Omental fat pad (tissue), 3 donors: ENCODE measurements at regions not wholly inside any gene's neighbourhood (a gene's known extent, or its start where the extent isn't known, plus 50 kb on each side); places are given as distances from the start of the nearest gene placed in this dataset.

Experiments
- ATAC-seq: fragments of 150-250 bp; one replicate; pipeline ENCODE4 v1.9.1; 2016; ENCODE audit warnings: mild to moderate bottlenecking, moderate library complexity; ENCODE audit not compliant: low FRiP score
- DNase-seq: peaks from one replicate; pipeline ENCODE4 v3.0.0-alpha.2; 2019; ENCODE audit warnings: low spot score
- TF ChIP-seq, protein P1 (sequence below), 3 donors: fragments of 450-650 bp; IDR thresholded peaks; one replicate each; pipeline ENCODE4 v1.5.1; 2016 to 2017; ENCODE audit warnings: antibody characterized with exemption in 3 of 3, mild to moderate bottlenecking in 3 of 3, moderate library complexity in 2 of 3

DNA sequence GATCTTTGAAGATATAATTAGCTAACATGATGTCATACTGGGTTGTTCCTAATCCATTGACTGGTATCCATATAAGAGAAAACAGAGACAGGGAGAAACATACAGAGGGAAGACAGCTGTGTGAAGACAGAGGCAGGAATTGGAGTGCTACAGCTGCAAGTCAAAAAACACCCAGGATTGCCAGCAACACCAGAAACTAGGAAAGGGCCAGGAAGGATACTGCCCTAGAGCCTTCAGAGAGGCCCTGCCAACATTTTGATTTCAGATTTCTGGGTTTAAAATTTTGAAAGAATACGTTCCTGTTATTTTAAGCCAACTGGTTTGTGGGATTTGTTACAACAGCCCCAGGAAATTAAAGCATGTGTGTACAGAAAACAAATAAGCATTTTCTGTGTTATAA lies 473.7 kb upstream of the FLRT2 start:
- no peak for DNase-seq
- no peak for ATAC-seq
- TF ChIP-seq, protein P1, sequence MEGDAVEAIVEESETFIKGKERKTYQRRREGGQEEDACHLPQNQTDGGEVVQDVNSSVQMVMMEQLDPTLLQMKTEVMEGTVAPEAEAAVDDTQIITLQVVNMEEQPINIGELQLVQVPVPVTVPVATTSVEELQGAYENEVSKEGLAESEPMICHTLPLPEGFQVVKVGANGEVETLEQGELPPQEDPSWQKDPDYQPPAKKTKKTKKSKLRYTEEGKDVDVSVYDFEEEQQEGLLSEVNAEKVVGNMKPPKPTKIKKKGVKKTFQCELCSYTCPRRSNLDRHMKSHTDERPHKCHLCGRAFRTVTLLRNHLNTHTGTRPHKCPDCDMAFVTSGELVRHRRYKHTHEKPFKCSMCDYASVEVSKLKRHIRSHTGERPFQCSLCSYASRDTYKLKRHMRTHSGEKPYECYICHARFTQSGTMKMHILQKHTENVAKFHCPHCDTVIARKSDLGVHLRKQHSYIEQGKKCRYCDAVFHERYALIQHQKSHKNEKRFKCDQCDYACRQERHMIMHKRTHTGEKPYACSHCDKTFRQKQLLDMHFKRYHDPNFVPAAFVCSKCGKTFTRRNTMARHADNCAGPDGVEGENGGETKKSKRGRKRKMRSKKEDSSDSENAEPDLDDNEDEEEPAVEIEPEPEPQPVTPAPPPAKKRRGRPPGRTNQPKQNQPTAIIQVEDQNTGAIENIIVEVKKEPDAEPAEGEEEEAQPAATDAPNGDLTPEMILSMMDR (IDR thresholded peaks at IDR 0.05): no peak

DNA sequence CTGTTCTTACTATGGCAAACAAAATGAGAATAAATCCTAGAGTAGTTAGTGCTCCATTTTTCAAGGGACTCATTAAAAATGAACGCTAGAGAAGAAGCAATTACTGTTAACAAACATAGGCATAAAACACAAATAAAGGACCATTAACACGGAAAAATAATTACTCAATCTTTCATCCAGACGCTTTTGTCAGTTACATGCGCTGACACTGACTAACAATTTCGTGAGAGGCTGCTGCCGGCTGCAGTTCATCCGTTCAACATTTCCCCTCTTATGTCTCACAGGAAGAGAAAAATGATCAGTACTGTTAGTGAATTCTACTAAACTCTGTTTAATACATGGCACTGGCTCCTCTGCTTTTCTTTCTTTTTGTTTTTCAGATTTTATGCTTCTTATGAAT lies 472.7 kb upstream of the FLRT2 start:
- ATAC-seq (no peak), DNase-seq (no peak)
- TF ChIP-seq, protein P1 (IDR thresholded peaks at IDR 0.05): no peak

DNA sequence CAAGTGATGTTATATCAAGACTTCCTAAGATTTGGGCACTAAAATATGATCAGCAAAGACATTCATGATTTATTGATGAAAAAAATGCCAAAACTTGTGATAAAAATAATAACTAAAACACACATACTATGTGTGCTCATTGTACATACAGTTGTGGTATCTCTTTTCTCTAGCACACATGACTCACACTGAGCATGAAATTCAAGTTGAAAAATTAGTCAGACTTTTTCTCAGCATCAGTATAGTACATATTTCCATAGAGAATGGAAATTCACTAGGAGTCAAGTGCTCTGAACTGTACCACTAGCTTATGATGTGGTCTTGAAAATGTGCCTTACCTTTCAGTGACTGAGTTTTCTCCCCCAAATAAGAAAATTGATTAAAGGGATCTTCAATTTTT lies 471.8 kb upstream of the FLRT2 start:
- DNase-seq (no peak), ATAC-seq (peak; percentile 64)
- TF ChIP-seq, protein P1 (IDR thresholded peaks at IDR 0.05): no peak

DNA sequence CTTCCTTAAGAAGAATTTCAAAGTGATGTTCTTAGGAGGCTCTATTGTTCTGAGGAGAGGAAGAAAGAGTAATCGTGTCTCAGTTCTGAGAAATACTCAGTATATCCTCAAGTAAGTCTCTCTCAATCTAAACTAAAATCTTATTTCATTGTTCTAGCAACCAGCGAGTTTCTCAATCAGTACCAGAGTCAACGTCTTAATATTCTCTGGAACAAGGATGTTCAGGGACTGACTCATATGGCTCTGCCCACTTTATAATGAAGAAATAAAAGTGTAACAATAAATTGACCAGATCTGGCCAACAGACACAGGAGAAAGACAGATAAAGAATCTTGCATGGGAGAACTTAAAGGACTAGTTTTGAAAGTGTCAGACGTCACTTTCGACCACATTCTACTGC lies 469.8 kb upstream of the FLRT2 start:
- no peak for DNase-seq
- ATAC-seq: no peak
- TF ChIP-seq, protein P1 (IDR thresholded peaks at IDR 0.05): no peak

DNA sequence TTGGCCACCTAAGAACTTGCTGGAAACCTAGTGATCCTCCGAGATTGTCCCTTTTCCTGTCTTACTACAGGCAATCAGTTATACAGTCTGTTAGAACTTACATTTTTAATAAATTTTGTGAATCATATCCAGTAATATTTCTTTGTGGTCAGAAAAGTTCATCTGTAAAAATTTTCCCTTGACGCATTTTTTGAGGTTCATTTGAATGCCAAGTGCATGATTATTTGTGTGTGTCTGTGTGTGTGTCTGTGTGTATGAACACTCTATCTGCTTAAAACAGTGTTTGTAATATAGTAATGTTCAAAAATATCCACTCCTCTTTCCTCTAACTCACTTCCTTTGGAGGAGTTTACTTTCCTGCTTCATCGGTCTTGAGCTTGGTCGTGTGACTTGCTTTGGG lies 468.7 kb upstream of the FLRT2 start:
- TF ChIP-seq, protein P1 (IDR thresholded peaks at IDR 0.05): no peak
- DNase-seq (no peak), ATAC-seq (no peak)

DNA sequence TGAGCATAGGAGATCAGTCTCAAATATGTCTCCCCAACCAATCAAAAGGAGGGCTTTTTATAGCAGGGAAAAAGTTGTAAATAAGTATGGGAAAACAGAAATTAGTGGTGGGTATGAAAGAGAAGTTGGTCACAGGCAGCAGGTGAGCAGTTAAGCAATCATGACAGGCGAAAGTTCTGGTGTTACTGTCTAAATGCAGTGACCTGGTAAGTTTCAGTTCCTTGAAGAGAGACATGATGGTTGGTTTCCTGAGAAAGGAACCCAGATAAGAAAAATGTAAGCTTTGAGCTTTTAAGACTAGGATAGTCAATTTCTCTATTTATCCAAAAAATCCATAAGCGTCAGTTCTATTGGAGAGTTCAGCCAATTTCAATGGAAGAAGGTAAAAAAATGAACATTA lies 466.2 kb upstream of the FLRT2 start:
- TF ChIP-seq, protein P1 (IDR thresholded peaks at IDR 0.05): no peak
- no peak for ATAC-seq
- no peak for DNase-seq

DNA sequence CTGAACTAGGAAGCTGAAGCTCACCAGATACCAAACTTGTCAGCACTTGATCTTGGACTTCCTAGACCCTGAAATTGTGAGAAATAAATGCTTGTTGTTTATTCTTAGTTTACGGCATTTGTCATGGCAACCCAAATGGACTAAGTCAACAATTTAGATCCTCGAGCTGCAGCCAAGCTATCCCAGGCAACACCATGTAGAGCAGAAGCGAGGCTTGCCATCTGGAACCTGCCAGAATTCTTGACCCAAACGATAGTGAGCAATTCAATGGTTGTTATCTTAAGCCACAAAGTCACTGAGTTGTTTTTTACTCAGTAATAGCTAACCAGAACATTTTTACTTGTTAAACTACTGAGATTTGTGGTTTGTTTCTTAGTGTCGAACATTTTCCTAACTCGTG lies 458.5 kb upstream of the FLRT2 start:
- ATAC-seq (no peak), DNase-seq (no peak)
- TF ChIP-seq, protein P1 (IDR thresholded peaks at IDR 0.05): no peak
